OCI-LY1 (cell line): ENCODE measurements at regions not wholly inside any gene's neighbourhood (a gene's known extent, or its start where the extent isn't known, plus 50 kb on each side); places are given as distances from the start of the nearest gene placed in this dataset.

Source experiments
- H2AFZ ChIP-seq: fragments of 200-600 bp; sonication (generic), shearing (Covaris generic); 2 replicates; pipeline ENCODE4 v1.6.0; 2014; ENCODE audit warnings: antibody characterized with exemption, mild to moderate bottlenecking, low read length
- H3F3A ChIP-seq: fragments of 200-600 bp; sonication (generic), shearing (Covaris generic); 2 replicates; pipeline ENCODE4 v1.6.0; 2014; ENCODE audit warnings: mild to moderate bottlenecking, antibody characterized with exemption, low read length, moderate library complexity; ENCODE audit not compliant: insufficient read depth
- H3K27ac ChIP-seq: fragments of 200-600 bp; sonication (generic); 2 replicates; pipeline ENCODE4 v1.5.1; 2014; ENCODE audit warnings: low read length, mixed run types, mild to moderate bottlenecking, low read depth; ENCODE audit not compliant: poor library complexity, severe bottlenecking
- H3K27me3 ChIP-seq: fragments of 200-600 bp; sonication (generic); 2 replicates; pipeline ENCODE4 v1.6.0; 2014; ENCODE audit warnings: antibody characterized with exemption, mild to moderate bottlenecking, low read length, moderate library complexity; ENCODE audit not compliant: insufficient read depth
- H3K36me3 ChIP-seq: fragments of 200-600 bp; sonication (generic); 2 replicates; pipeline ENCODE4 v1.6.1; 2014; ENCODE audit warnings: mild to moderate bottlenecking, antibody characterized with exemption, low read length, moderate library complexity, mixed read lengths; ENCODE audit not compliant: insufficient read depth
- H3K4me1 ChIP-seq: fragments of 200-600 bp; sonication (generic); 2 replicates; pipeline ENCODE4 v1.5.1; 2014; ENCODE audit warnings: mild to moderate bottlenecking, low read length, moderate library complexity; ENCODE audit not compliant: insufficient read depth, severe bottlenecking
- H3K4me2 ChIP-seq: fragments of 200-600 bp; sonication (generic), shearing (Covaris generic); 2 replicates; pipeline ENCODE4 v1.6.1; 2014; ENCODE audit warnings: low read length
- H3K4me3 ChIP-seq: fragments of 200-600 bp; sonication (generic); 2 replicates; pipeline ENCODE4 v1.5.1; 2014; ENCODE audit warnings: low read length, low read depth, mild to moderate bottlenecking, mixed read lengths; ENCODE audit not compliant: poor library complexity, severe bottlenecking
- H3K79me2 ChIP-seq: fragments of 200-600 bp; shearing (Covaris generic); 2 replicates; pipeline ENCODE4 v1.6.1; 2016; ENCODE audit warnings: mixed run types, low read length, mixed read lengths; ENCODE audit not compliant: insufficient read depth
- H3K9ac ChIP-seq: fragments of 200-600 bp; sonication (generic), shearing (Covaris generic); 2 replicates; pipeline ENCODE4 v1.6.1; 2014; ENCODE audit warnings: mild to moderate bottlenecking, low read length, mixed read lengths
- H3K9me2 ChIP-seq: fragments of 200-600 bp; sonication (generic), shearing (Covaris generic); 2 replicates; pipeline ENCODE4 v1.6.1; 2014; ENCODE audit warnings: low read depth, mild to moderate bottlenecking, low read length, mixed read lengths
- H3K9me3 ChIP-seq: fragments of 200-600 bp; shearing (Covaris generic); 2 replicates; pipeline ENCODE4 v1.6.1; 2014; ENCODE audit warnings: low read length, mixed read lengths
- H4K20me1 ChIP-seq: fragments of 200-600 bp; sonication (generic), shearing (Covaris generic); 2 replicates; pipeline ENCODE4 v1.6.0; 2016; ENCODE audit warnings: mild to moderate bottlenecking, low read length; ENCODE audit not compliant: insufficient read depth
- EZH2 ChIP-seq: fragments of 200-600 bp; sonication (generic), shearing (Covaris generic); IDR thresholded peaks from 2 replicates; pipeline ENCODE4 v1.8.0; 2017; ENCODE audit warnings: borderline replicate concordance, mixed run types, mild to moderate bottlenecking, antibody characterized with exemption, low read length, moderate library complexity, mixed read lengths
- TF ChIP-seq, protein P1 (sequence below): fragments of 200-600 bp; sonication (generic), shearing (Covaris generic); IDR thresholded peaks from 2 replicates; pipeline ENCODE4 v1.5.1; 2017; ENCODE audit warnings: mild to moderate bottlenecking, antibody characterized with exemption, low read length, moderate library complexity, mixed read lengths

DNA sequence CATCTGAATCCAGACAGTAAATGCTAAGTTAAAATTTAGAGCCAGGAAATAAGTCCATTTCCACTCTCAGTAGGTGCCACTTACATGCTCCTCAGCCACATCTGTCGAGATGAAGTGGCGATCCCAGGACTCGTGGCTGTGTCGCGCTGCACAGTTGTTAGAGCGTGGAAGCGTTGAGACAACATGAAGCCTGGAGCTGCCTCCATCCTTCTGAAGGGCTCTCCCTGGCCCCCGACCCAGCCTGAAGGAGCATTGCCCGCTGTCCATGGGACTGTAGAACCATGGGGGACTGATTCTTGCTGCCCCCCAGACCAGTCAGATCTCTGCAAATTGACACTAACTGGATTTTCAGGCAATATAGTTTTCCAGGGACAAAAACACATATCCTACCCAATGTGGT, 58.9 kb downstream of the IRX1 start:
- H3K79me2 ChIP-seq: no peaks in the 10 kb centered on the region
- no peaks in the 10 kb centered on the region for H3F3A ChIP-seq
- no peaks in the 10 kb centered on the region for H3K36me3 ChIP-seq
- H4K20me1 ChIP-seq: no peaks in the 10 kb centered on the region
- H3K9me2 ChIP-seq: no peaks in the 10 kb centered on the region
- H3K4me2 ChIP-seq: no peak overlapping the region
- H3K4me3 ChIP-seq: no peak overlapping the region
- no peak overlapping the region for H3K27ac ChIP-seq
- TF ChIP-seq, protein P1, sequence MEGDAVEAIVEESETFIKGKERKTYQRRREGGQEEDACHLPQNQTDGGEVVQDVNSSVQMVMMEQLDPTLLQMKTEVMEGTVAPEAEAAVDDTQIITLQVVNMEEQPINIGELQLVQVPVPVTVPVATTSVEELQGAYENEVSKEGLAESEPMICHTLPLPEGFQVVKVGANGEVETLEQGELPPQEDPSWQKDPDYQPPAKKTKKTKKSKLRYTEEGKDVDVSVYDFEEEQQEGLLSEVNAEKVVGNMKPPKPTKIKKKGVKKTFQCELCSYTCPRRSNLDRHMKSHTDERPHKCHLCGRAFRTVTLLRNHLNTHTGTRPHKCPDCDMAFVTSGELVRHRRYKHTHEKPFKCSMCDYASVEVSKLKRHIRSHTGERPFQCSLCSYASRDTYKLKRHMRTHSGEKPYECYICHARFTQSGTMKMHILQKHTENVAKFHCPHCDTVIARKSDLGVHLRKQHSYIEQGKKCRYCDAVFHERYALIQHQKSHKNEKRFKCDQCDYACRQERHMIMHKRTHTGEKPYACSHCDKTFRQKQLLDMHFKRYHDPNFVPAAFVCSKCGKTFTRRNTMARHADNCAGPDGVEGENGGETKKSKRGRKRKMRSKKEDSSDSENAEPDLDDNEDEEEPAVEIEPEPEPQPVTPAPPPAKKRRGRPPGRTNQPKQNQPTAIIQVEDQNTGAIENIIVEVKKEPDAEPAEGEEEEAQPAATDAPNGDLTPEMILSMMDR: no peak
- no peak for TF ChIP-seq EZH2
- no peaks in the 10 kb centered on the region for H3K4me1 ChIP-seq
- no peaks in the 10 kb centered on the region for H3K27me3 ChIP-seq
- H2AFZ ChIP-seq: no peak overlapping the region
- no peak overlapping the region for H3K9ac ChIP-seq
- no peaks in the 10 kb centered on the region for H3K9me3 ChIP-seq

DNA sequence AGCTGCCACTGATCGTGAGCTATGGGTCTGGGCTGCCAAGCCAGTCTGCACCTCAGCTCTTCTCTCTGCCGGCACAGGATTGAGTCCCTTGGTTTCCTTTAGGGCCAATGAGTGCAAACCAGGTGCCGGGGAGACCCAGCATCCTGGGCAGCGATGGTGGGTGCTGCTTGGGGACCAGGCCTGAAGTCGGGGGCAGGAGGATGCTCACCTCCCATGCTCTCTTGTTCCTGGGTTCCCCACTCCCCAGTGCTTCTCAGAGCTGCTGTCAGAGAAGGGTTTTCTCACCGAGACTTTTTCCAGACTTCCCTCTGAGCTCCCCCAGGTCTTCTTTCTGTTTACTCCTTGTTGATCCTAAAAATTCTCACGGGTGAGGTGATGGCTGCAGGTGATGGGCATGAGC, 61.2 kb downstream of the IRX1 start:
- Histone ChIP-seq H3K27ac (no peak overlapping the region), H3K36me3 (no peaks in the 10 kb centered on the region), H3K4me1 (no peaks in the 10 kb centered on the region), H2AFZ (no peak overlapping the region), H3K4me2 (no peak overlapping the region), H4K20me1 (no peaks in the 10 kb centered on the region), H3K79me2 (no peaks in the 10 kb centered on the region), H3K27me3 (no peaks in the 10 kb centered on the region), H3F3A (no peaks in the 10 kb centered on the region), H3K4me3 (no peak overlapping the region), H3K9ac (no peak overlapping the region), H3K9me2 (no peaks in the 10 kb centered on the region), H3K9me3 (no peaks in the 10 kb centered on the region)
- TF ChIP-seq, protein P1: no peak
- no peak for TF ChIP-seq EZH2

DNA sequence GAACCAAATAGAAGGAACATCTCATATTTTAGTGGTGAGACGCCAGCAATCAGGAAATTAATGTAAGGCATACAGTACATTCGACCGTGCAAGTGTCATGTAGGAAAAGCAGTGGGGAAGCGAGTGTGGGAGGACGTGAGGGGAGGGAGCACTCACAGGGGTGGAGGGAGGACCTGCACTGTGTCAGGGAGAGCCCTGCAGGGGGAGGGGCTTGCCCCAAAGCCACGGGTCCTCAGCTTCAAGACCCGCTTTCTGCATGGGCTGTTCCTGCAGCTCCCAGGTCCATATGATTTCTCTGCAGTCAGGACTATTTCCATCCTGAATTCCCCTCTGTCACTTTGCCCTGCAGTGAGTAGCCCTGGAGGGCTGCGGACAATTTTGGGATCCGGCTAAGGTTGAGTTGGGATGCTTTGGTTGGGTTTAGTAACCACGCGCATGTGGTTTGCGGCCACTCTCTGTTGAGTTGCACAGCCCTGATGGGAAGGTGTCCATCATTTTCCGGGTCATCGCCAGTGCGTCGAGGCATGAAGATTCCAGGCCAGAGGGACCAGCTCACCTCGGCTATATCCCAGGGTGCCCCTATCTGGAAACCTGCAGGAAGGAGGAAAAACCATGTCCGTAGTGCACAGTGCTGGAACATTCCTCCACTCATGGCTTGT, 61.9 kb downstream of the IRX1 start:
- no peak overlapping the region for H2AFZ ChIP-seq
- H4K20me1 ChIP-seq: no peaks in the 10 kb centered on the region
- TF ChIP-seq EZH2: no peak
- TF ChIP-seq, protein P1: no peak
- H3K36me3 ChIP-seq: no peaks in the 10 kb centered on the region
- no peak overlapping the region for H3K27ac ChIP-seq
- no peaks in the 10 kb centered on the region for H3K4me1 ChIP-seq
- no peaks in the 10 kb centered on the region for H3K9me2 ChIP-seq
- H3F3A ChIP-seq: no peaks in the 10 kb centered on the region
- H3K9me3 ChIP-seq: no peaks in the 10 kb centered on the region
- no peak overlapping the region for H3K9ac ChIP-seq
- no peaks in the 10 kb centered on the region for H3K79me2 ChIP-seq
- H3K27me3 ChIP-seq: no peaks in the 10 kb centered on the region
- H3K4me3 ChIP-seq: no peak overlapping the region
- no peak overlapping the region for H3K4me2 ChIP-seq
